HG02571 (cell line): ENCODE measurements at regions not wholly inside any gene's neighbourhood (a gene's known extent, or its start where the extent isn't known, plus 50 kb on each side); places are given as distances from the start of the nearest gene placed in this dataset.

ENCODE experiments used
- ATAC-seq: cut with Tn5 transposase; IDR thresholded peaks from one replicate; pipeline ENCODE4 v1.9.1; 2021; ENCODE audit warnings: mild to moderate bottlenecking, moderate library complexity; ENCODE audit not compliant: unreplicated experiment

GRCh38 chr7:136807598-136807997 is 60.9 kb upstream of the CHRM2 start:
- no peak for ATAC-seq

- no peak for ATAC-seq
These were observed 65.4 kb upstream of the CHRM2 start for GRCh38 chr7:136803028-136803427.

GRCh38 chr7:136783934-136784333 is 84.5 kb upstream of the CHRM2 start:
- ATAC-seq: no peak

GRCh38 chr7:136741941-136742340 is 126.5 kb upstream of the CHRM2 start:
- ATAC-seq: no peak

- no peak for ATAC-seq
These were observed 139.5 kb upstream of the CHRM2 start for GRCh38 chr7:136728945-136729344.

GRCh38 chr7:136726460-136726859 is 142.0 kb upstream of the CHRM2 start:
- ATAC-seq: no peak

GRCh38 chr7:136717910-136718557 is 150.4 kb upstream of the CHRM2 start:
- ATAC-seq: no peak

GRCh38 chr7:136714062-136714461 is 154.4 kb upstream of the CHRM2 start:
- ATAC-seq: no peak

GRCh38 chr7:136710751-136711150 is 157.7 kb upstream of the CHRM2 start:
- no peak for ATAC-seq

GRCh38 chr7:136709876-136710275 is 158.6 kb upstream of the CHRM2 start:
- no peak for ATAC-seq

GRCh38 chr7:136702913-136703312 is 165.5 kb upstream of the CHRM2 start:
- no peak for ATAC-seq

- ATAC-seq: no peak
These were observed 169.5 kb upstream of the CHRM2 start for GRCh38 chr7:136698977-136699376.

- no peak for ATAC-seq
These were observed 170.2 kb upstream of the CHRM2 start for GRCh38 chr7:136698231-136698630.

- no peak for ATAC-seq
These were observed 171.2 kb upstream of the CHRM2 start for GRCh38 chr7:136697271-136697670.

GRCh38 chr7:136693166-136694119 is 175.0 kb upstream of the CHRM2 start:
- no peak for ATAC-seq

- ATAC-seq: no peak
These were observed 176.2 kb upstream of the CHRM2 start for GRCh38 chr7:136692221-136692620.

- ATAC-seq: no peak
These were observed 179.9 kb upstream of the CHRM2 start for GRCh38 chr7:136688601-136689000.

- ATAC-seq: no peak
These were observed 180.6 kb upstream of the CHRM2 start for GRCh38 chr7:136687693-136688322.

GRCh38 chr7:136685501-136686173 is 182.8 kb upstream of the CHRM2 start:
- ATAC-seq: no peak

- no peak for ATAC-seq
These were observed 190.7 kb upstream of the CHRM2 start for GRCh38 chr7:136677471-136678365.
